ENCODE measurements at regions not wholly inside any gene's neighbourhood (a gene's known extent, or its start where the extent isn't known, plus 50 kb on each side); places are given as distances from the start of the nearest gene placed in this dataset.

- intact Hi-C loops (cut with micrococcal nuclease) = no loop called here
Observed at GRCh38 chr9:708182-708550, 133.3 kb upstream of the DMRT1 start.

More at GRCh38 chr9:708182-708550, 133.3 kb upstream of the DMRT1 start:
- WGBS, 2 experiments (ENCODE audit: extremely low coverage in 2 of 2, insufficient read length in 1 of 2) = no CpG with 5 or more reads among the region's 7 CpGs
- peak overlapping the region; percentile 22; the same call in 1 of the 2 replicates for H2BK20ac ChIP-seq (ENCODE audit: low read depth, low read length)
- BruUV-seq (replicated peaks) = no TSS peak
- no peak overlapping the region for H2AK9ac ChIP-seq (replicated peaks; ENCODE audit: low read depth, low read length, poor library complexity)
- ATAC-seq (ENCODE audit: low read depth) (no peak), DNase-seq (no peak)
- H4K20me1 ChIP-seq (ENCODE audit: insufficient read depth, low read length) = no peaks in the 10 kb centered on the region
- H3K56ac ChIP-seq (ENCODE audit: extremely low read depth, insufficient read depth, low read length) = peak overlapping the region; percentile 42; the same call in 1 of the 2 replicates
- peak overlapping the region; percentile 1; the same call in 1 of the 2 replicates for H2AK5ac ChIP-seq (ENCODE audit: low read depth, low read length)
- peak overlapping the region; percentile 45 for H3K27ac ChIP-seq (ENCODE audit: insufficient read depth, low read length)
- POLR2A ChIA-PET (ENCODE audit: unreplicated experiment) = interaction anchor here (2.4 kb wide), 1 partner anchor 15 kb away, joined by 10 read pairs; no protein-coding TSS in a partner anchor
- H3K79me1 ChIP-seq (ENCODE audit: low read depth in 1 of 2, low read length in 2 of 2) = peaks cover 29 to 64% of the 10 kb centered on the region in 2 experiments
- peak overlapping the region; percentile 53 for H2BK5ac ChIP-seq (ENCODE audit: low read depth, low read length, poor library complexity, severe bottlenecking)
- peak overlapping the region; percentile 55 for H3K18ac ChIP-seq (ENCODE audit: low read depth, low read length)
- CTCF ChIA-PET = interaction anchor here (1.1 kb wide), 1 partner anchor 14 kb away, joined by 3 read pairs; no protein-coding TSS in a partner anchor
- H3K27me3 ChIP-seq (ENCODE audit: control insufficient read depth, insufficient read depth, low read length) = no peaks in the 10 kb centered on the region
- in situ Hi-C loops (cut with MboI; ENCODE audit: low sequenced_read_pairs) = no loop called here
- H4K91ac ChIP-seq (ENCODE audit: insufficient read depth, low read depth, low read length) = peak overlapping the region; percentile 63
- H3K23ac ChIP-seq (ENCODE audit: low read depth, low read length) = peak overlapping the region; percentile 74
- H3K9ac ChIP-seq (ENCODE audit: low read depth, low read length) = peak overlapping the region; percentile 32
- dilution Hi-C loops (cut with HindIII; ENCODE audit: low sequenced_read_pairs, unreplicated experiment) = no loop called here
- H3K4me3 ChIP-seq (ENCODE audit: insufficient read depth, low read depth, low read length) = peak overlapping the region; percentile 50
- H3K9me1 ChIP-seq (ENCODE audit: insufficient read depth, low read length) = peaks cover 23% of the 10 kb centered on the region
- H3K9me3 ChIP-seq (ENCODE audit: control insufficient read depth, insufficient read depth, low read length) = no peaks in the 10 kb centered on the region
- H3K4me1 ChIP-seq (ENCODE audit: control insufficient read depth, insufficient read depth, low read length) = peaks cover 10% of the 10 kb centered on the region
- H3K14ac ChIP-seq (replicated peaks; ENCODE audit: low read depth, low read length) = peak overlapping the region; percentile 64
- H2BK120ac ChIP-seq (ENCODE audit: low read depth, low read length) = peak overlapping the region; percentile 71
- H4K5ac ChIP-seq (ENCODE audit: low read depth, low read length) = peak overlapping the region; percentile 62; the same call in 1 of the 2 replicates
- H4K8ac ChIP-seq (ENCODE audit: low read depth in 2 of 2, low read length in 2 of 2) = peak overlapping the region in 1 of 2 experiments; percentile 23; a peak in 1 of 4 replicates
- peak overlapping the region; percentile 18; the same call in 1 of the 3 replicates for H2BK15ac ChIP-seq (ENCODE audit: low read depth, low read length)
- H3K4me2 ChIP-seq (ENCODE audit: low read depth, low read length) = peak overlapping the region; percentile 90
- H2AFZ ChIP-seq (replicated peaks; ENCODE audit: low read length, poor library complexity) = no peak overlapping the region
- H3K36me3 ChIP-seq (ENCODE audit: control insufficient read depth, insufficient read depth, low read length) = peaks cover 24% of the 10 kb centered on the region
- TF ChIP-seq MAZ (IDR thresholded peaks at IDR 0.05; ENCODE audit: borderline replicate concordance, low read depth, low read length) = no peak
- no peak for TF ChIP-seq CHD1 (IDR thresholded peaks at IDR 0.05; ENCODE audit: low read depth, low read length)
- TF ChIP-seq SMC3 (IDR thresholded peaks at IDR 0.05; ENCODE audit: low read depth, low read length) = no peak
- TF ChIP-seq CEBPB (IDR thresholded peaks at IDR 0.05; ENCODE audit: low read depth, low read length) = no peak
- no peak for TF ChIP-seq POLR2A (IDR thresholded peaks at IDR 0.05; ENCODE audit: low read depth, low read length)
- TF ChIP-seq BHLHE40 (IDR thresholded peaks at IDR 0.05; ENCODE audit: low read depth, low read length) = no peak
- no peak for TF ChIP-seq RCOR1 (IDR thresholded peaks at IDR 0.05; ENCODE audit: insufficient replicate concordance, low read length)
- no peak for TF ChIP-seq MAFK (IDR thresholded peaks at IDR 0.05; ENCODE audit: low read depth, low read length)
- no peak for TF ChIP-seq MXI1 (IDR thresholded peaks at IDR 0.05; ENCODE audit: borderline replicate concordance, low read depth, low read length)
- peak overlapping the region; percentile 62; the same call in 1 of the 2 replicates for H3K4ac ChIP-seq (ENCODE audit: low read depth, low read length)

Measured in IMR-90 (cell line).